Hypothalamus (tissue), 51 donors: ENCODE measurements at regions not wholly inside any gene's neighbourhood (a gene's known extent, or its start where the extent isn't known, plus 50 kb on each side); places are given as distances from the start of the nearest gene placed in this dataset.
"Not testable (repeated sequence)": the region's sequence is repeated elsewhere in the genome, so short reads cannot be mapped to it uniquely, and the experiment has no call there.

ENCODE experiments used
- DNase-seq, 51 donors: peaks; one replicate each; lab custom pipeline; 2025; lab: John Stamatoyannopoulos, UW

- no peak for DNase-seq
Measured at GRCh38 chr5:16306812-16307211, 127.2 kb upstream of the MARCHF11 start.

GRCh38 chr5:16304846-16305245 lies 125.3 kb upstream of the MARCHF11 start:
- no peak for DNase-seq

- no peak for DNase-seq
Measured at GRCh38 chr5:16296946-16297345, 117.4 kb upstream of the MARCHF11 start.

- DNase-seq: no peak
Measured at GRCh38 chr5:16291894-16292293, 112.3 kb upstream of the MARCHF11 start.

- no peak for DNase-seq
Measured at GRCh38 chr5:16291474-16291873, 111.9 kb upstream of the MARCHF11 start.

GRCh38 chr5:16283791-16284190 lies 104.2 kb upstream of the MARCHF11 start:
- DNase-seq: no peak

- not testable (repeated sequence) for DNase-seq
Measured at GRCh38 chr5:16276859-16277258, 97.3 kb upstream of the MARCHF11 start.

- no peak for DNase-seq
Measured at GRCh38 chr5:16271851-16272250, 92.3 kb upstream of the MARCHF11 start.

- DNase-seq: no peak
Measured at GRCh38 chr5:16265141-16265540, 85.5 kb upstream of the MARCHF11 start.

- no peak for DNase-seq
Measured at GRCh38 chr5:16260000-16260399, 80.4 kb upstream of the MARCHF11 start.

GRCh38 chr5:16253856-16254255 lies 74.3 kb upstream of the MARCHF11 start:
- DNase-seq: no peak

GRCh38 chr5:16245956-16246355 lies 66.4 kb upstream of the MARCHF11 start:
- no peak for DNase-seq

- no peak for DNase-seq
Measured at GRCh38 chr5:16245249-16245648, 65.7 kb upstream of the MARCHF11 start.

GRCh38 chr5:16238018-16238417 lies 58.4 kb upstream of the MARCHF11 start:
- no peak for DNase-seq

- no peak for DNase-seq
Measured at GRCh38 chr5:16234598-16234997, 55.0 kb upstream of the MARCHF11 start.

- DNase-seq: no peak
Measured at GRCh38 chr5:16233730-16234129, 54.1 kb upstream of the MARCHF11 start.

GRCh38 chr5:16229357-16229940 lies 49.9 kb upstream of the MARCHF11 start:
- no peak for DNase-seq
